ENCODE measurements at regions not wholly inside any gene's neighbourhood (a gene's known extent, or its start where the extent isn't known, plus 50 kb on each side); places are given as distances from the start of the nearest gene placed in this dataset.

DNA sequence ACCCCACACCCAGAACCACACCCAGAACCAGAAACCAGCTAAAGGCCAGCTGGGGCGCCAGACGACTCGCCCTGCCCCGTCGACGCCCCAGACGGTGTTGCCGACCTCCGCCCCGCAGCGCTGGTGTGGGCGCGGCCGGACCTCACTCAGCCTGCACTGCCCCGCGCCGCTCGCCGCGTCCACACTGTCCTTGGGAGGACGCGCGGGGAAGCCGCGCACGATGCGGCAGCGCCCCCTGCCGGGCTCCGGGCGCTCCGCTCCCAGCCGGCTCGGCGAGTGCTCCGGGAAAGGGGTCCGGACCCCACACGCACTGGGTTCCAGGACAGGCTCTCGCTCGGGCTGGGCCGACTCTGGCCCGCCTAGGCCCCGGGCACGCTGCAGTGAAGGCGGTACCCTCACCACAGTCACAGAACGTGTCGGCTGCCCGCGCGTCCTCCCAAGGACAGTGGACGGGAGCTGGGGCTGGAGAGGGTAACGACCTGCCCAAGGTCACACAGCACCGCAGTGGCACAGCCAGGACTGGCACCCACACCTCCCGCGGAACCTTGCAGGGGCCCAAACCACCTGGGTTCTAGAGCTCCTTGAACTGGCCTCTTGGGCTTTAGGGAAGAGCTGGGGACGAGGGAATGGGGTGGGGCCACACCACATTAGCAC is 90.2 kb downstream of the DMRTA2 start:
- TF ChIP-seq, protein P1, sequence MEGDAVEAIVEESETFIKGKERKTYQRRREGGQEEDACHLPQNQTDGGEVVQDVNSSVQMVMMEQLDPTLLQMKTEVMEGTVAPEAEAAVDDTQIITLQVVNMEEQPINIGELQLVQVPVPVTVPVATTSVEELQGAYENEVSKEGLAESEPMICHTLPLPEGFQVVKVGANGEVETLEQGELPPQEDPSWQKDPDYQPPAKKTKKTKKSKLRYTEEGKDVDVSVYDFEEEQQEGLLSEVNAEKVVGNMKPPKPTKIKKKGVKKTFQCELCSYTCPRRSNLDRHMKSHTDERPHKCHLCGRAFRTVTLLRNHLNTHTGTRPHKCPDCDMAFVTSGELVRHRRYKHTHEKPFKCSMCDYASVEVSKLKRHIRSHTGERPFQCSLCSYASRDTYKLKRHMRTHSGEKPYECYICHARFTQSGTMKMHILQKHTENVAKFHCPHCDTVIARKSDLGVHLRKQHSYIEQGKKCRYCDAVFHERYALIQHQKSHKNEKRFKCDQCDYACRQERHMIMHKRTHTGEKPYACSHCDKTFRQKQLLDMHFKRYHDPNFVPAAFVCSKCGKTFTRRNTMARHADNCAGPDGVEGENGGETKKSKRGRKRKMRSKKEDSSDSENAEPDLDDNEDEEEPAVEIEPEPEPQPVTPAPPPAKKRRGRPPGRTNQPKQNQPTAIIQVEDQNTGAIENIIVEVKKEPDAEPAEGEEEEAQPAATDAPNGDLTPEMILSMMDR (IDR thresholded peaks at IDR 0.05) = peak; percentile 61 to 93
- TF ChIP-seq POLR2A (IDR thresholded peaks at IDR 0.05) = no peak
- no peak for TF ChIP-seq POLR2AphosphoS5 (IDR thresholded peaks at IDR 0.05)
- TF ChIP-seq EP300 (IDR thresholded peaks at IDR 0.05) = no peak

Data from suprapubic skin (tissue), 4 donors.